ENCODE measurements at regions not wholly inside any gene's neighbourhood (a gene's known extent, or its start where the extent isn't known, plus 50 kb on each side); places are given as distances from the start of the nearest gene placed in this dataset.

DNA sequence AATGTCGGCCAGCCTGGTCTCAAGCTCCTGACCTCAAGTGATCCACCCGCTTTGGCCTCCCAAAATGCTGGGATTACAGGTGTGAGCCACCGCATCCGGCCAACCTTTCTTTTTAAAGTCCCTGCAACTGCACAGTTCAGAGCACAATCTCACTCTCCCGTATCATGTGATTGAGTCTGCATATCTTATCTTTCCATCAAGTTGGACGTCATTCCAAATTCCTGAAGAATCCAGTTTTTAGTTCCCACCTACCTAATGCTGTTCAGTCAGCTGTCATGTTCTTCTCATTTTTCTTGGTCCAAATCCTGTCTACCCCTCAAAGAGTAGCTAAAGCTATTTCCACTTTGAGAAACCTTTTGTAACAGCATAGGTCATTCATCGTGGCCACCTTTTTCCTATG, 110.8 kb upstream of the FBXO11 start:
- TF ChIP-seq, protein P1, sequence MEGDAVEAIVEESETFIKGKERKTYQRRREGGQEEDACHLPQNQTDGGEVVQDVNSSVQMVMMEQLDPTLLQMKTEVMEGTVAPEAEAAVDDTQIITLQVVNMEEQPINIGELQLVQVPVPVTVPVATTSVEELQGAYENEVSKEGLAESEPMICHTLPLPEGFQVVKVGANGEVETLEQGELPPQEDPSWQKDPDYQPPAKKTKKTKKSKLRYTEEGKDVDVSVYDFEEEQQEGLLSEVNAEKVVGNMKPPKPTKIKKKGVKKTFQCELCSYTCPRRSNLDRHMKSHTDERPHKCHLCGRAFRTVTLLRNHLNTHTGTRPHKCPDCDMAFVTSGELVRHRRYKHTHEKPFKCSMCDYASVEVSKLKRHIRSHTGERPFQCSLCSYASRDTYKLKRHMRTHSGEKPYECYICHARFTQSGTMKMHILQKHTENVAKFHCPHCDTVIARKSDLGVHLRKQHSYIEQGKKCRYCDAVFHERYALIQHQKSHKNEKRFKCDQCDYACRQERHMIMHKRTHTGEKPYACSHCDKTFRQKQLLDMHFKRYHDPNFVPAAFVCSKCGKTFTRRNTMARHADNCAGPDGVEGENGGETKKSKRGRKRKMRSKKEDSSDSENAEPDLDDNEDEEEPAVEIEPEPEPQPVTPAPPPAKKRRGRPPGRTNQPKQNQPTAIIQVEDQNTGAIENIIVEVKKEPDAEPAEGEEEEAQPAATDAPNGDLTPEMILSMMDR (conservative IDR thresholded peaks at IDR 0.05; ENCODE audit: low read depth, low read length) = no peak
- no peak for DNase-seq (ENCODE audit: low read depth)

DNA sequence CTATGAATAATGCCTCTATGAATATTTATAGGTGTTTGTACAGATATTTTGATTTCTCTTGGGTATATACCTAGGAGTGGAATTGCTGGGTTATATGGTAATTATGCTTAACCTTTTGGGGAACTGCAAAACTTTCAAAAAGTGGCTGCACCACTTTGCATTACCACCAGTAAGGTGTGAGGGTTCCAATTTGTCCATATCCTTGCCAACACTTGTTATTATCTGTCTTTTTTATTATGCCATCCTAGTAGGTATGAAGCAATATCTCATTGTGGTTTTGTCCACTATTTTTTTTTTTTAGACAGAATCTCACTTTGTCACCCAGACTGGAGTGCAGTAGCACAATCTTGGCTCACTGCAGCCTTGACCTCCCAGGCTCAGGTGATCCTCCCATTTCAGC, 112.2 kb upstream of the FBXO11 start:
- DNase-seq (ENCODE audit: low read depth) = no peak
- no peak overlapping the region for H3K4me3 ChIP-seq (ENCODE audit: low read depth, low read length)
- TF ChIP-seq, protein P1 (conservative IDR thresholded peaks at IDR 0.05; ENCODE audit: low read depth, low read length) = no peak

More for the DNA sequence above, 110.8 kb upstream of the FBXO11 start:
- H3K4me3 ChIP-seq (ENCODE audit: low read depth, low read length) = no peak overlapping the region

DNA sequence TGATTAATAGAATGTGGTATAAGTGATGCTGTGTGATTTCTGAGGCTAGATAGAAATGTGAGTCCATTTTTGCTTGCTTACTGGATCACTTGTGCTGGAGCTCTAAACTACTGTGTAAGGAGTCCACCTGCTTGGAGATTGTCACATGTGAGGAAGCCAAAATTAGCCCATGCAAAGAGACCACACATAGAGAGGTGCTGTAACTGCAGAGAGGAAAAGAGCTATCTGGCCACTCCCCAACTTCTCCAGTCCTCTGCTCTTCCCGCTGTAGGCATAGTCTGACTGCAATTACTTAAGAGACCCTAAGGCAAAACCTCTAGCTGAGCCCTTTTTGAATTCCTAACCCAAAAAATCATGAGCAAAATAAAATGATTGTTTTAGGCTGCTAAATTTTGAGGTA, 120.6 kb upstream of the FBXO11 start:
- no peak for DNase-seq (ENCODE audit: low read depth)
- TF ChIP-seq, protein P1 (conservative IDR thresholded peaks at IDR 0.05; ENCODE audit: low read depth, low read length) = no peak
- H3K4me3 ChIP-seq (ENCODE audit: low read depth, low read length) = no peak overlapping the region

DNA sequence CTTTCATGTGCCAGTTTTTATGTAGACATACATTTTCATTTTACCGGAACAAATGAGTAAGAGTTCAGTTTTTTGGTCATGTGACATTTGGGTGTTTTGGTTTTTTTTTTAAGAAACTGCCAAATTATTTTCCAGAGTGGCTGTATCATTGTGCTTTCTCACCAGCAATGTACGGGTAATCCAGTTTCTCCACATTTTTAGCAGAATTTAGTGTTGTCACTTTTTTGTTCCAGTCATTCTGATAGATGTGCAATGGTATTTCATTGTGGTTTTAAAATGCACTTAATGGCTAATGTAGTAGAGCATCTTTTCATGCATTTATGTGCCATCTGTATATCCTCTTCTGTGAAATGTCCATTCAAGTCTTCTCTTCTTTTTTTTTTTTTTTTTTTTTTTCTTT, 126.5 kb upstream of the FBXO11 start:
- H3K4me3 ChIP-seq (ENCODE audit: low read depth, low read length) = no peak overlapping the region
- no peak for DNase-seq (ENCODE audit: low read depth)
- TF ChIP-seq, protein P1 (conservative IDR thresholded peaks at IDR 0.05; ENCODE audit: low read depth, low read length) = no peak

DNA sequence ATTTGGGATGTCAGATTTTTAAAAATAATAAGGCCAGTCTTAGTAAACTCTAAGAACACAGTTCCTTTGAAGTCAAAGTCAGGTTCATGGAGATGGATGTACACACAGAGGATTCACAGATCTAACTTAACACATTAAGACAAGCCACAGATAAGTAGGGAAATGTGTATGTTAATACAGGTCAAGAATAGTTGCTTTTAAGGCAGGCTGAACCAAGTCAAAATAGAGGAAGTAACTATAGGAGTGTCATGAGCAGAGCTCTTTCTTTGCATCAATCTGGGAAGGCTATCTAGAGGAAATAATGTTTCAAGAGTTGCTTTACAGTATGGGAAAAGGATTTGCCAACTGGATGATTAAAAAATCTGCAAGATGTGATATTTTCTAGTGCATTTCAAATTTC, 128.0 kb upstream of the FBXO11 start:
- TF ChIP-seq, protein P1 (conservative IDR thresholded peaks at IDR 0.05; ENCODE audit: low read depth, low read length) = no peak
- H3K4me3 ChIP-seq (ENCODE audit: low read depth, low read length) = no peak overlapping the region
- DNase-seq (ENCODE audit: low read depth) = no peak

DNA sequence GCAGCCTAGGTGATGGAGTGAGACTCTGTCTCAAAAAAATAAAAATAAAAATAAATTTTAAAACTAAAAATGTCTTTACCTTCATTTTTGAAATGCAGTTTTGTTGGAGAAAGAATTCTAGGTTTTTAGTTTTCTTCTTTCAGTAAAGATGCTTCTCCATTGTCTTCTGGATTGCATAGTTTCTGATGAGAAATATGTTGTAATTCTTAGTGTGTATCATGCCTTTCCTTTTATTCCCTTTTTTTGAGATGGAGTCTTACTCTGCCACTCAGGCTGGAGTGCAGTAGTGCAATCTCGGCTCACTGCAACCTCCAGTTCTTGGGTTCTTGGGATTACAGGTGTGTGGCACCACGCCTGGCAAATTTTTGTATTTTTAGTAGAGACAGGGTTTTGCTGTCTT, 130.0 kb upstream of the FBXO11 start:
- TF ChIP-seq, protein P1 (conservative IDR thresholded peaks at IDR 0.05; ENCODE audit: low read depth, low read length) = no peak
- H3K4me3 ChIP-seq (ENCODE audit: low read depth, low read length) = no peak overlapping the region
- DNase-seq (ENCODE audit: low read depth) = no peak

DNA sequence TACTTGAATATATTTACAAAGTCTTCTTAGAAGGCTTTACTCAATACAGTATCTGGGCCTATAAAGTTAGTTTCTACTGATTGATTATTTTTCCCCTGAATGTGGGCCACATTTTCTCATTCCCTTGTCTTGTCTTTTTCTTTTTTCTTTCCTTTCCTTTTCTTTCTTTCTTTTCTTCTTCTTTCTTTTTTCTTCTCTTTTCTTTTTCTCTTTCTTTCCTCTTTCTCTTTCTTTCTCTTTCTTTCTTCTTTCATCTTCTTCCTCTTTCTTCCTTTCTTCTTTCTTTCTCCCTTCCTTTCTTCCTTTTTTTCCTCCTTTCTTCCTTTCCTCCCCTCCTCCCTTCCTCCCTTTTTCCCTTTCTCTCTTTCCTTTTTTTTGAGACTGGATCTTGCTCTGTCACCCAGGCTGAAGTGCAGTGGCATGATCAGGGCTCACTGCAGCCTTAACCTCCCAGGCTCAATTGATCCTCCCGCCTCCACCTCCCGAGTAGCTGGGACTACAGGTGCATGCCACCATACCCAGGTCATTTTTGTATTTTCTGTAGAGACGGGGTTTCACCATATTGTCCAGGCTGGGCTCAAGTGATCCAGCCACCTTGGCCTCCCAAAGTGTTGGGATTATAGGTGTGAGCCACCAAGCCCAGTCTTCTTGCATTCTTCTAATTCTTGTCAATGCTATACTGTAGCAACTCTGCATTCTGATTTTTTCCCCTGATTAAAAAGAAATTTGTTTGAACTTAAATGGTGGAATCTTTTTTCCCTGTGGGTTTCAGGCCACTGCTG, 133.1 kb upstream of the FBXO11 start:
- no peak for DNase-seq (ENCODE audit: low read depth)
- TF ChIP-seq, protein P1 (conservative IDR thresholded peaks at IDR 0.05; ENCODE audit: low read depth, low read length) = no peak
- H3K4me3 ChIP-seq (ENCODE audit: low read depth, low read length) = no peak overlapping the region

Measured in epithelial cell of proximal tubule (primary cell).